Gastroesophageal sphincter (tissue), 4 donors: ENCODE measurements at regions not wholly inside any gene's neighbourhood (a gene's known extent, or its start where the extent isn't known, plus 50 kb on each side); places are given as distances from the start of the nearest gene placed in this dataset.

Experiments
- ATAC-seq: fragments of 150-250 bp; one replicate; pipeline ENCODE4 v1.9.1; 2016; ENCODE audit warnings: mild to moderate bottlenecking, moderate library complexity
- H3K27ac ChIP-seq, 4 donors: fragments of 200-600 bp; sonication (generic) in 3 of 4; 1 replicate in 3 of 4; 2 replicates in 1 of 4; pipeline ENCODE4 v1.5.1; 2016 to 2019
- H3K27me3 ChIP-seq: fragments of 200-600 bp; sonication (generic); one replicate; pipeline ENCODE4 v1.5.1; 2019
- H3K36me3 ChIP-seq, 2 donors: fragments of 200-600 bp; sonication (generic); one replicate each; pipeline ENCODE4 v1.5.1; 2019; ENCODE audit warnings: control low read depth in 1 of 2
- H3K4me1 ChIP-seq, 3 donors: fragments of 200-600 bp; sonication (generic); 1 replicate in 2 of 3; 2 replicates in 1 of 3; pipeline ENCODE4 v1.5.1; 2016 to 2019; ENCODE audit warnings: control low read depth in 2 of 3
- H3K4me3 ChIP-seq, 2 donors: fragments of 200-600 bp; sonication (generic); one replicate each; pipeline ENCODE4 v1.5.1; 2019; ENCODE audit warnings: mild to moderate bottlenecking in 1 of 2, moderate library complexity in 1 of 2
- H3K9me3 ChIP-seq, 3 donors: fragments of 200-600 bp; sonication (generic); one replicate each; pipeline ENCODE4 v1.5.1; 2017 to 2019; ENCODE audit warnings: control low read depth in 2 of 3
- CTCF ChIP-seq, 4 experiments: fragments of 200-600 bp in 2 of 4; fragments of 450-650 bp in 2 of 4; sonication (generic) in 1 of 4; IDR thresholded peaks; one replicate each; pipeline ENCODE4 v1.5.1; 2017 to 2019; ENCODE audit warnings: antibody characterized with exemption in 4 of 4, mild to moderate bottlenecking in 2 of 4, moderate library complexity in 2 of 4
- EP300 ChIP-seq: sonication (generic); formaldehyde crosslinking; IDR thresholded peaks from one replicate; pipeline ENCODE4 v1.6.1; 2017; ENCODE audit warnings: antibody characterized with exemption, mild to moderate bottlenecking
- POLR2A ChIP-seq, 2 donors: fragments of 450-650 bp; IDR thresholded peaks; one replicate each; pipeline ENCODE4 v1.6.1; 2017; ENCODE audit warnings: antibody characterized with exemption in 2 of 2, mild to moderate bottlenecking in 2 of 2, moderate library complexity in 1 of 2
- POLR2AphosphoS5 ChIP-seq: sonication (generic); formaldehyde crosslinking; IDR thresholded peaks from one replicate; pipeline ENCODE4 v1.6.1; 2017; ENCODE audit warnings: antibody characterized with exemption
- WGBS, 2 donors: methylation state at CpG; one replicate each; pipeline ENCODE4 v1.1.5; 2018; ENCODE audit warnings: low coverage in 1 of 2; 5-methylcytosine and 5-hydroxymethylcytosine counted together

GRCh38 chr5:167355346-167355745, 936.1 kb upstream of the WWC1 start:
- WGBS, 2 donors, result 22 to 53% methylated on average over 2 to 5 of the region's 5 CpGs
- H3K4me1 ChIP-seq, result no peaks in the 10 kb centered on the region
- TF ChIP-seq EP300, result no peak
- H3K27ac ChIP-seq, result no peak overlapping the region
- no peaks in the 10 kb centered on the region for H3K36me3 ChIP-seq
- H3K4me3 ChIP-seq, result no peak overlapping the region
- H3K9me3 ChIP-seq, result no peaks in the 10 kb centered on the region
- H3K27me3 ChIP-seq, result no peaks in the 10 kb centered on the region
- no peak for ATAC-seq

- Histone ChIP-seq H3K27me3 (no peaks in the 10 kb centered on the region), H3K27ac (no peak overlapping the region), H3K36me3 (no peaks in the 10 kb centered on the region), H3K9me3 (no peaks in the 10 kb centered on the region), H3K4me1 (no peaks in the 10 kb centered on the region), H3K4me3 (no peak overlapping the region)
- no peak for ATAC-seq
- TF ChIP-seq POLR2AphosphoS5 (no peak), EP300 (no peak), POLR2A (IDR thresholded peaks at IDR 0.05) (no peak)
- WGBS, 2 donors, result 100% methylated on average over 1 of the region's 1 CpG
Observed at GRCh38 chr5:167356374-167356773, 935.1 kb upstream of the WWC1 start.

- TF ChIP-seq POLR2AphosphoS5, result no peak
- TF ChIP-seq POLR2A (IDR thresholded peaks at IDR 0.05), result no peak
- Histone ChIP-seq H3K4me3 (no peak overlapping the region), H3K4me1 (no peaks in the 10 kb centered on the region), H3K9me3 (peaks cover 0 to 5% (median 0%) of the 10 kb centered on the region in 3 donors), H3K27ac (no peak overlapping the region), H3K36me3 (no peaks in the 10 kb centered on the region), H3K27me3 (no peaks in the 10 kb centered on the region)
- ATAC-seq, result no peak
- WGBS, 2 donors, result 42 to 63% methylated on average over 6 of the region's 6 CpGs
Observed at GRCh38 chr5:167358868-167359492, 932.5 kb upstream of the WWC1 start.

GRCh38 chr5:167361795-167362194, 929.6 kb upstream of the WWC1 start:
- TF ChIP-seq POLR2AphosphoS5 (no peak), CTCF (IDR thresholded peaks at IDR 0.05) (no peak), EP300 (no peak)
- peaks cover 0 to 10% (median 0%) of the 10 kb centered on the region in 3 donors for H3K9me3 ChIP-seq
- ATAC-seq, result no peak
- no peaks in the 10 kb centered on the region for H3K36me3 ChIP-seq
- no peak overlapping the region for H3K4me3 ChIP-seq
- WGBS, 2 donors, result 40 to 75% methylated on average over 1 of the region's 1 CpG
- H3K4me1 ChIP-seq, result no peaks in the 10 kb centered on the region
- no peaks in the 10 kb centered on the region for H3K27me3 ChIP-seq
- no peak overlapping the region for H3K27ac ChIP-seq

GRCh38 chr5:167363065-167363464, 928.4 kb upstream of the WWC1 start:
- Histone ChIP-seq H3K27ac (no peak overlapping the region), H3K4me1 (no peaks in the 10 kb centered on the region), H3K36me3 (no peaks in the 10 kb centered on the region), H3K4me3 (no peak overlapping the region), H3K27me3 (no peaks in the 10 kb centered on the region), H3K9me3 (peaks cover 0 to 10% (median 0%) of the 10 kb centered on the region in 3 donors)
- 86 to 95% methylated on average over 2 of the region's 2 CpGs for WGBS, 2 donors
- no peak for TF ChIP-seq EP300
- TF ChIP-seq POLR2AphosphoS5, result no peak
- no peak for TF ChIP-seq CTCF (IDR thresholded peaks at IDR 0.05)
- no peak for TF ChIP-seq POLR2A (IDR thresholded peaks at IDR 0.05)
- ATAC-seq, result no peak

GRCh38 chr5:167375125-167375524, 916.3 kb upstream of the WWC1 start:
- H3K27me3 ChIP-seq, result no peaks in the 10 kb centered on the region
- ATAC-seq, result no peak
- H3K9me3 ChIP-seq, result no peaks in the 10 kb centered on the region
- H3K4me3 ChIP-seq, result no peak overlapping the region
- H3K36me3 ChIP-seq, result no peaks in the 10 kb centered on the region
- TF ChIP-seq POLR2A (IDR thresholded peaks at IDR 0.05) (no peak), EP300 (no peak), CTCF (IDR thresholded peaks at IDR 0.05) (no peak), POLR2AphosphoS5 (no peak)
- no peak overlapping the region for H3K27ac ChIP-seq
- H3K4me1 ChIP-seq, result no peaks in the 10 kb centered on the region
- 30 to 61% methylated on average over 2 to 8 of the region's 17 CpGs for WGBS, 2 donors
